GM19452 (cell line): ENCODE measurements at regions not wholly inside any gene's neighbourhood (a gene's known extent, or its start where the extent isn't known, plus 50 kb on each side); places are given as distances from the start of the nearest gene placed in this dataset.

Experiments
- ATAC-seq: cut with Tn5 transposase; IDR thresholded peaks from one replicate; pipeline ENCODE4 v1.9.1; 2021; ENCODE audit not compliant: unreplicated experiment

- no peak for ATAC-seq
Observed at GRCh38 chr3:160162440-160162839, 62.8 kb upstream of the C3orf80 start.

GRCh38 chr3:160163229-160163878 is 61.9 kb upstream of the C3orf80 start:
- ATAC-seq = no peak

- ATAC-seq = no peak
Observed at GRCh38 chr3:160168246-160168645, 57.0 kb upstream of the C3orf80 start.

- no peak for ATAC-seq
Observed at GRCh38 chr3:160169139-160169976, 55.9 kb upstream of the C3orf80 start.

GRCh38 chr3:160170409-160171370 is 54.5 kb upstream of the C3orf80 start:
- ATAC-seq = peak; percentile 77

GRCh38 chr3:160171813-160172212 is 53.4 kb upstream of the C3orf80 start:
- ATAC-seq = no peak

GRCh38 chr3:160174621-160175020 is 50.6 kb upstream of the C3orf80 start:
- ATAC-seq = no peak
